Right forelimb (tissue), 1 donor: ENCODE measurements at regions not wholly inside any gene's neighbourhood (a gene's known extent, or its start where the extent isn't known, plus 50 kb on each side); places are given as distances from the start of the nearest gene placed in this dataset.
"Not testable (repeated sequence)": the region's sequence is repeated elsewhere in the genome, so short reads cannot be mapped to it uniquely, and the experiment has no call there.

ENCODE experiments used
- DNase-seq: peaks from one replicate; pipeline ENCODE4 v3.0.0-alpha.2; 2018

GRCh38 chr4:141347684-141348083 lies 127.0 kb downstream of the ZNF330 start:
- no peak for DNase-seq

GRCh38 chr4:141348125-141348524 lies 127.4 kb downstream of the ZNF330 start:
- DNase-seq: no peak

- DNase-seq: no peak
Measured at GRCh38 chr4:141348573-141348972, 127.9 kb downstream of the ZNF330 start.

- DNase-seq: no peak
Measured at GRCh38 chr4:141349236-141349635, 128.5 kb downstream of the ZNF330 start.

GRCh38 chr4:141350122-141350905 lies 129.6 kb downstream of the ZNF330 start:
- no peak for DNase-seq

GRCh38 chr4:141352331-141352730 lies 131.6 kb downstream of the ZNF330 start:
- DNase-seq: no peak

GRCh38 chr4:141352909-141353525 lies 132.3 kb downstream of the ZNF330 start:
- no peak for DNase-seq

GRCh38 chr4:141356321-141356962 lies 135.7 kb downstream of the ZNF330 start:
- DNase-seq: no peak

GRCh38 chr4:141356963-141357335 lies 136.3 kb downstream of the ZNF330 start:
- no peak for DNase-seq

GRCh38 chr4:141368241-141368640 lies 147.5 kb downstream of the ZNF330 start:
- not testable (repeated sequence) for DNase-seq

- no peak for DNase-seq
Measured at GRCh38 chr4:141371206-141371605, 150.5 kb downstream of the ZNF330 start.

GRCh38 chr4:141375855-141376254 lies 155.2 kb downstream of the ZNF330 start:
- DNase-seq: no peak

GRCh38 chr4:141376769-141377168 lies 156.1 kb downstream of the ZNF330 start:
- no peak for DNase-seq

GRCh38 chr4:141387299-141387698 lies 166.6 kb downstream of the ZNF330 start:
- DNase-seq: no peak

- no peak for DNase-seq
Measured at GRCh38 chr4:141388481-141388880, 167.8 kb downstream of the ZNF330 start.

GRCh38 chr4:141389649-141390048 lies 169.0 kb downstream of the ZNF330 start:
- DNase-seq: no peak

GRCh38 chr4:141390571-141390970 lies 169.9 kb downstream of the ZNF330 start:
- DNase-seq: no peak

GRCh38 chr4:141391293-141391692 lies 170.6 kb downstream of the ZNF330 start:
- no peak for DNase-seq

- DNase-seq: no peak
Measured at GRCh38 chr4:141391771-141392170, 171.1 kb downstream of the ZNF330 start.

GRCh38 chr4:141395246-141395830 lies 174.6 kb downstream of the ZNF330 start:
- DNase-seq: no peak

GRCh38 chr4:141395919-141396318 lies 175.2 kb downstream of the ZNF330 start:
- no peak for DNase-seq

- no peak for DNase-seq
Measured at GRCh38 chr4:141402712-141403111, 182.0 kb downstream of the ZNF330 start.

GRCh38 chr4:141403782-141404181 lies 183.1 kb downstream of the ZNF330 start:
- DNase-seq: no peak

GRCh38 chr4:141406237-141406636 lies 185.5 kb downstream of the ZNF330 start:
- no peak for DNase-seq
